Aorta (tissue), 5 donors: ENCODE measurements at regions not wholly inside any gene's neighbourhood (a gene's known extent, or its start where the extent isn't known, plus 50 kb on each side); places are given as distances from the start of the nearest gene placed in this dataset.
"Not testable (repeated sequence)": the region's sequence is repeated elsewhere in the genome, so short reads cannot be mapped to it uniquely, and the experiment has no call there.

Experiments used
- ATAC-seq: fragments of 200-7000 bp; cut with Tn5 transposase; one replicate; pipeline ENCODE4 v1.9.1; 2022; ENCODE audit warnings: moderate library complexity; ENCODE audit not compliant: low FRiP score
- DNase-seq, 2 donors: peaks; one replicate each; pipeline ENCODE4 v3.0.0-alpha.2; 2020
- H3K27ac ChIP-seq, 2 donors: one replicate each; pipeline ENCODE4 v1.5.1; 2013; ENCODE audit warnings: low read length in 2 of 2, mild to moderate bottlenecking in 2 of 2, moderate library complexity in 2 of 2, control low read depth in 1 of 2, inconsistent platforms in 1 of 2, low read depth in 1 of 2
- H3K27me3 ChIP-seq, 2 donors: one replicate each; pipeline ENCODE4 v1.6.1; 2013; ENCODE audit warnings: control low read depth in 1 of 2, low read length in 1 of 2, mild to moderate bottlenecking in 1 of 2, moderate library complexity in 1 of 2; ENCODE audit not compliant: insufficient read depth in 2 of 2, control insufficient read depth in 1 of 2
- H3K36me3 ChIP-seq, 2 donors: one replicate each; pipeline ENCODE4 v1.6.1; 2013; ENCODE audit warnings: control low read depth in 1 of 2, low read length in 1 of 2, mild to moderate bottlenecking in 1 of 2; ENCODE audit not compliant: insufficient read depth in 2 of 2, control insufficient read depth in 1 of 2
- H3K4me1 ChIP-seq, 2 donors: one replicate each; pipeline ENCODE4 v1.6.1; 2013; ENCODE audit warnings: low read length in 2 of 2, control low read depth in 1 of 2, mild to moderate bottlenecking in 1 of 2, moderate library complexity in 1 of 2; ENCODE audit not compliant: insufficient read depth in 2 of 2, control insufficient read depth in 1 of 2
- H3K4me3 ChIP-seq, 2 donors: one replicate each; pipeline ENCODE4 v1.5.1; 2013; ENCODE audit warnings: low read length in 2 of 2, control low read depth in 1 of 2, mild to moderate bottlenecking in 1 of 2
- H3K9me3 ChIP-seq: one replicate; pipeline ENCODE4 v1.6.1; 2013; ENCODE audit warnings: mild to moderate bottlenecking, low read length; ENCODE audit not compliant: control insufficient read depth
- WGBS, 2 donors: extraction: QIAGEN DNeasy Blood & Tissue Kit; methylation state at CpG; one replicate each; pipeline ENCODE4 v1.1.7; 2013; 5-methylcytosine and 5-hydroxymethylcytosine counted together
- intact Hi-C, 2 donors: fragments of 100-400 bp; cut with DNase I; formaldehyde crosslinking; loops; one replicate each; pipeline versions ENCODE4 v1.14.2 to v1.15.0; 2022
- donor health status: healthy with polysubstance abuse.
- donor health status: Bipolar disorder and iron deficiency.
- donor health status: DM: no; HTN: no; CAD: no.
- donor health status: DM: no; HTN: no; CAD: no.
- donor health status: DM: yes; HTN: yes; CAD: no.

- Histone ChIP-seq H3K4me1 (no peaks in the 10 kb centered on the region), H3K4me3 (no peak overlapping the region), H3K36me3 (no peaks in the 10 kb centered on the region), H3K27ac (no peak overlapping the region), H3K27me3 (no peaks in the 10 kb centered on the region), H3K9me3 (peaks cover 1% of the 10 kb centered on the region)
- intact Hi-C loops: no loop called here
- DNase-seq (no peak), ATAC-seq (no peak)
- WGBS, 2 donors: 28 to 32% methylated on average over 3 of the region's 3 CpGs
These were observed 66.0 kb downstream of the KBTBD8 start for GRCh38 chr3:67064105-67064504.

- H3K9me3 ChIP-seq: no peaks in the 10 kb centered on the region
- ATAC-seq: no peak
- H3K36me3 ChIP-seq: no peaks in the 10 kb centered on the region
- H3K4me1 ChIP-seq: no peaks in the 10 kb centered on the region
- H3K27ac ChIP-seq: no peak overlapping the region
- intact Hi-C loops: no loop called here
- no peaks in the 10 kb centered on the region for H3K27me3 ChIP-seq
- H3K4me3 ChIP-seq: no peak overlapping the region
- DNase-seq: no peak
- WGBS, 2 donors: 62 to 70% methylated on average over 4 of the region's 4 CpGs
These were observed 69.1 kb downstream of the KBTBD8 start for GRCh38 chr3:67067251-67067650.

- not testable (repeated sequence) for ATAC-seq, DNase-seq
- 93 to 95% methylated on average over 2 of the region's 2 CpGs for WGBS, 2 donors
These were observed 74.5 kb downstream of the KBTBD8 start for GRCh38 chr3:67072640-67073039.

DNA sequence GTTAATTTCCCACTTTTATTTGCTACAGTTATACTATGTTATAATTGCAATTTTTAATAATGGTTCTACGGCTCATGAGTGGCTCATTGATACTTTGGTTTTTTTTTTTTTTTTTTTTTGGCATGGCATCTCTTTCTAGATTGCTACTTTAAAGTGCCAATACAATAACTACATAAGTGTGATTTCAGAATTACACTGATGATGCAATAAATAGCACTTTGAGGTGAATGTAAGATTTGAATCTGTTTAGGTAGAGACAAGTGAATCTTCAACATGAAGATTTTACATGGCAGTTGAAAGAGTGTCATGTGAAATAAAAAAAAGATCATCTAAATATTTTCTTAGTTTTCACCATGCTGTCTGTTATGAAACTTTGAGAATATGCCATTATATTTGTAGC lies 75.7 kb downstream of the KBTBD8 start:
- intact Hi-C loops: no loop called here

More at GRCh38 chr3:67072640-67073039, 74.5 kb downstream of the KBTBD8 start:
- H3K4me3 ChIP-seq, H3K36me3 ChIP-seq, H3K4me1 ChIP-seq, H3K27ac ChIP-seq, H3K27me3 ChIP-seq, H3K9me3 ChIP-seq, intact Hi-C loops: not testable (repeated sequence)

GRCh38 chr3:67075295-67075694 lies 77.2 kb downstream of the KBTBD8 start:
- no peak for ATAC-seq
- intact Hi-C loops: no loop called here
- Histone ChIP-seq H3K27ac (no peak overlapping the region), H3K4me1 (no peaks in the 10 kb centered on the region), H3K9me3 (no peaks in the 10 kb centered on the region), H3K36me3 (no peaks in the 10 kb centered on the region), H3K4me3 (no peak overlapping the region), H3K27me3 (no peaks in the 10 kb centered on the region)
- no peak for DNase-seq
- 82 to 90% methylated on average over 2 of the region's 2 CpGs for WGBS, 2 donors

More for the DNA sequence above, 75.7 kb downstream of the KBTBD8 start:
- H3K4me3 ChIP-seq: no peak overlapping the region
- WGBS, 2 donors: 89 to 97% methylated on average over 1 of the region's 1 CpG
- ATAC-seq: no peak
- H3K36me3 ChIP-seq: no peaks in the 10 kb centered on the region
- H3K27ac ChIP-seq: no peak overlapping the region
- H3K9me3 ChIP-seq: no peaks in the 10 kb centered on the region
- DNase-seq: no peak
- H3K4me1 ChIP-seq: no peaks in the 10 kb centered on the region
- no peaks in the 10 kb centered on the region for H3K27me3 ChIP-seq

DNA sequence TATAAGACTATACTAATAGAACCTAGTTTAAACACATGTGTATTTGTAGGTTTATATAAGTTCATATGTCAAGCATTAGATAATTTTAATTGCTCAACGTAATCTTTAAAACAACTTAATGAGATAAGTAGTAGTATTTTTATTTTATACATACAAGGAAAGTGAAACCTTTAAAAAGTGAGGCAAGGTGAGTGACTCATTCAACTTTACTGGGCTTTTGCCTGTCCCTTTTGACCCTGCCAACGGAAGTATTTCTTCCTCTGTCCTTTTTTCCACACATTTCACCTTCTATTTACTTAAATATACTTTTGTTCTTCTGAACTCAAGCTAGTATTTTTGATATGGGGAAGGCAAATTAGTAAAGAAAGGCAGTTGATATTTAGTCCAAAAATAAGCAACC lies 78.5 kb downstream of the KBTBD8 start:
- no peaks in the 10 kb centered on the region for H3K36me3 ChIP-seq
- 37 to 52% methylated on average over 2 of the region's 2 CpGs for WGBS, 2 donors
- intact Hi-C loops: no loop called here
- no peaks in the 10 kb centered on the region for H3K9me3 ChIP-seq
- no peak overlapping the region for H3K27ac ChIP-seq
- ATAC-seq (no peak), DNase-seq (no peak)
- no peak overlapping the region for H3K4me3 ChIP-seq
- no peaks in the 10 kb centered on the region for H3K4me1 ChIP-seq
- no peaks in the 10 kb centered on the region for H3K27me3 ChIP-seq

DNA sequence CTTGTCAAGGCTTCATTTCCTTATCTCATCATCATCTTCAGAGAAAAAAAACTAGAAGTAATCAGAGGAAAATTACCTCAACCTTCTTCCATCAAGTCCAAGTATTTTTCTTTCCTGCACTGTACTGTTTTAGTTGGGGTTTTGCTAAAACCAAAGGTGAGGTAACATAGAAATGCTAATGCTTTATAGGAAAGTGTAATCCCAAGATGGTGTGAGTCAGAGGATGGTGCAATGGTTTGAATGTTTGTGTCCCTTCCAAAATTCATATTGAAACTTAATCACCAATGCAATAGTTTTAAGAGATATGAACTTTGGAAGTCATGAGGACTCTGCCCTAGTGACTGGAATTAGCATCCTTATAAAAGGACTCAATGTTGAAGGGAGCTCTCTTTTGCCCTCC lies 79.5 kb downstream of the KBTBD8 start:
- intact Hi-C loops: no loop called here
- ATAC-seq: no peak
- no peak overlapping the region for H3K4me3 ChIP-seq

GRCh38 chr3:67082533-67083024 lies 84.5 kb downstream of the KBTBD8 start:
- Histone ChIP-seq H3K27ac (no peak overlapping the region), H3K27me3 (no peaks in the 10 kb centered on the region), H3K36me3 (no peaks in the 10 kb centered on the region), H3K4me3 (no peak overlapping the region), H3K9me3 (no peaks in the 10 kb centered on the region), H3K4me1 (no peaks in the 10 kb centered on the region)
- intact Hi-C loops: no loop called here
- DNase-seq: no peak
- 85 to 91% methylated on average over 4 of the region's 4 CpGs for WGBS, 2 donors
- ATAC-seq: no peak

More for the DNA sequence above, 79.5 kb downstream of the KBTBD8 start:
- Histone ChIP-seq H3K36me3 (no peaks in the 10 kb centered on the region), H3K9me3 (no peaks in the 10 kb centered on the region), H3K27me3 (no peaks in the 10 kb centered on the region), H3K27ac (no peak overlapping the region), H3K4me1 (no peaks in the 10 kb centered on the region)
- no peak for DNase-seq

DNA sequence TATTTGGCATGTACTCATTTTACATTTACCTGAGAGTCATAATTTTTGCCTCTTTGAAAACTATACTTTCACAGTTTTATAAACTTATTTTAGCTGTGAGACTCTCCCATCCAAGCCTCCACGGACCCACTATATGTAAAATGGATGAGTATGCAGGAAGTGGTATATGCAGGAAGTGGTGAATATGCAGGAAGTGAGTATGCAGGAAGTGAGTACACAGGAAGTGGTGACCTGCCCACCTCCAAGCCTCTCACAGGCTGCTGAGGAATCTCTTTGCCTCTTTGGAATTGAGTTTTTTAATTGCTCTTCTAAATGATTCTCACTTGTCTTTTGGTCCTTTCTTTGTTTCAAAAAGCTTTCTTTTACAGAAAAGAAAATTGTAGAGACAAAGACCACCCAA lies 85.2 kb downstream of the KBTBD8 start:
- Histone ChIP-seq H3K9me3 (no peaks in the 10 kb centered on the region), H3K27ac (no peak overlapping the region), H3K27me3 (no peaks in the 10 kb centered on the region), H3K4me3 (no peak overlapping the region), H3K4me1 (no peaks in the 10 kb centered on the region), H3K36me3 (no peaks in the 10 kb centered on the region)
- ATAC-seq (no peak), DNase-seq (no peak)
- WGBS, 2 donors: 82% methylated on average over 1 of the region's 1 CpG
- intact Hi-C loops: no loop called here
